ENCODE measurements at regions not wholly inside any gene's neighbourhood (a gene's known extent, or its start where the extent isn't known, plus 50 kb on each side); places are given as distances from the start of the nearest gene placed in this dataset.

- TF ChIP-seq CTCF (IDR thresholded peaks at IDR 0.05) (no peak), POLR2A (IDR thresholded peaks at IDR 0.05) (no peak), POLR2AphosphoS5 (IDR thresholded peaks at IDR 0.05) (no peak)
Observed at GRCh38 chr12:18823461-18823860, 85.5 kb downstream of the CAPZA3 start.
